NB4 (cell line): ENCODE measurements at regions not wholly inside any gene's neighbourhood (a gene's known extent, or its start where the extent isn't known, plus 50 kb on each side); places are given as distances from the start of the nearest gene placed in this dataset.

Experiments used
- CTCF ChIP-seq: IDR thresholded peaks from one replicate; pipeline ENCODE4 v1.5.1; 2012; ENCODE audit warnings: low read depth, low read length
- MYC ChIP-seq: IDR thresholded peaks from 2 replicates; pipeline ENCODE4 v1.6.1; 2011; ENCODE audit warnings: low read depth, low read length
- POLR2A ChIP-seq: IDR thresholded peaks from 2 replicates; pipeline ENCODE4 v1.6.1; 2011; ENCODE audit warnings: mild to moderate bottlenecking; ENCODE audit not compliant: insufficient read length; ENCODE audit errors: extremely low read depth

- TF ChIP-seq POLR2A, result no peak
- TF ChIP-seq CTCF, result no peak
- no peak for TF ChIP-seq MYC
These were observed 77.0 kb upstream of the EEPD1 start for GRCh38 chr7:36076074-36076473.
